Bone marrow (tissue), 2 donors: ENCODE measurements at regions not wholly inside any gene's neighbourhood (a gene's known extent, or its start where the extent isn't known, plus 50 kb on each side); places are given as distances from the start of the nearest gene placed in this dataset.

Experiments
- DNase-seq, 2 donors: peaks; one replicate each; lab custom pipeline; 2025; lab: John Stamatoyannopoulos, UW

DNA sequence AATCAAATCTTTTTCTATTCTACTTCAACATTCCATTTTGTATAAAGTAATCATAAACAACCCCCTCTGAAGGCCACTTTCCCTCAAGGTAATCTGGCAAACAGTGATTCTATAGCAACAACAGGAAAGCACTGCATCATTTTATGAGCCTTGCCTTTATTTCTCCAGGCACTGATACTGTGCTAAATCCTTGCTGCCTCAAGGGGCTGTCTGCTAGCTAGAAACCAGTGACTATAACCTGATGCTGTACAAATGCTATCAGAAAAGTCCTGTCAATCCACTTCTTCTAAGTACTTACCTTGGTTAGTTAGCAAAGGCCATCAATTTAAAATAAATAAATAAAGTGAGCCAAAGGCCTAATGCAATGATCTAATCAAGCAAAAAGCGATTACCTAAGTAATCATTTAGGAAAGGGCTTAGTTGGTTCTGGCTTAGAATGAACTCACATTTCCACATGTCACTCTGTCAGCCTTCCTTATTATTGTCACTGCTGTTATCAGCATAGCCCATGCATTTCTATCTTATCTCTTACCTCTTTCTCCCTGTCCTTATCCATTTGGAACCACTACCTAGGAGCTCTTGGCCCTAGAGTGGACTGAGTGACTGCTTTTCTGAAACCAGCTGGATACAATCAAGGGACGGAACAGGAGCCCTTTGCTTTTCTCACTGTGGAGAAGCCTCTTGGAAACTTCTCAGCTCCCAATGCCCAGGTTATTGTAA, 246.1 kb upstream of the MEF2C start:
- DNase-seq, result no peak

DNA sequence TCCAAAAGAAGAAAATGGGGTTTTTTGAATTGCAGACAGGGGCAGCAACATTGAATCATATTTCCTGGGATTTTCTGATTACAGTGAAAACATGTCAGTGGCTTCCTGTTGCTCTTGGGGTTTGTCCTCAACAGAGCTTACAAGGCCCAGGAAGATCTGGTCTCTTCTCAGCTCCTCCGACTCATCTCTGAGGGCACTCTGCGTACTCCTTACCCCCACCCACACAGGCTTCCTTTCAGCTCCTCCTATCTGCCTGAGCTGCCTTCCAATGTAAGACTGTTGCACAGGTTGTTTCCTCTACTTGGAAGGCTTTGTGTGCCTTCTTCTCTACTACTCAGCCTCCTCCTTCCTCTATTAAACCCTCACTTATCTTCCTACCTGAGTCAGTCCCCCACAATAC, 245.1 kb upstream of the MEF2C start:
- DNase-seq, result peak in 1 of 2 donors; percentile 91

DNA sequence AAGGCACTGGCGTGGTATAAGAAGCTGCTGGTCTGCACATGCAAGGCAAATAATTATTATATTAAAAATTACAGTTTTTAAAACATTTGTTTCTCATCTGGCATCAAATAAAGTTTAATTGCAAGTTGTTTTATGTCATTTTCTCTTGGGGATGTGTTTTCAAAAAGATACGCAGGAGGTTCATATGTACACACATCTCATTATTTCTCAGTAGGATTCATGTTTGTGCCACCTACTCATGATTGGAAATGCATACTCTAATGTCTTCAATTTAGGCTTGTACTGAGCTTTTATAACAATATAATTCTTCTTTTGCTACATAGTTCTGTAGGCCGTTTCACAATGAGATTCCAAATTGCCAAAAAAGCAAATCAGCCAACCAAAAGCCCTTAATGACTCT, 244.2 kb upstream of the MEF2C start:
- DNase-seq, result no peak

GRCh38 chr5:89125372-89125771, 242.4 kb upstream of the MEF2C start:
- DNase-seq, result no peak

DNA sequence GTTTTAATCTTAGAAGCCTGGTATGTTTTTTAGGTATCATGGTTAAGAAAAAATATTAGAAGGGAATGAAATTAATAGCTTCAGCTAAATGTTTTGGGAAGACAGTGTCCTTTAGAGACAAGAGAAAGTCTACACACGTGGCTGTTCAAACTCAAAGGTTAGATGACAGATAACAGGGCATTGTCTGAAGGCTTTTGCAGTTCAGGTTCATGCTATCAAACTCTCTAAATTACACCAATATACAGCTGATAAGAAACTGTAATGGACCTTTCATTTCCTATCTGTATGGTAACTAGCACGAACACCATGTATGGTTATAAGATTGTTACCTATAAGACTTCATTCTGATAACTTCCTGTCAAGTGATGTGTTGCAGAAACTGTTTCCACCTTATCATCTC, 240.6 kb upstream of the MEF2C start:
- no peak for DNase-seq

DNA sequence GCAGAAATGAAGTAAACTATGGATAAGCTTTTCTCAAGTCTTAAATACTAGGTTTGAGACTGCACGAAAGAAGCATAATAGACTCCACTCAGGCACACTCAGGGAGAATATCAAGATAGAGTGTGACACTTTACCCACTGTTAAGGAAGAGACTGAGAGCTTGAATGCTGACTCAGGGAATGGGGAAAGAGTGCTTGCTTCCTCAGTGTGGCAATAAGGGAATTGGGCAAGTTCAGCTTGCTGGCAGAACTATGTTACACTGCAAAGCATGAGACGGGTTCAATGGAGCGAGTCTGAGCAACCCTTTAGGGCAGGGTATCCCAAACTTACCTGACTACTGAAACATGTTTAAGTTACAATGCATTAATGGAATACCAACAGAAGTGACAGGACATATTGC, 237.7 kb upstream of the MEF2C start:
- peak in 1 of 2 donors; percentile 12 for DNase-seq

DNA sequence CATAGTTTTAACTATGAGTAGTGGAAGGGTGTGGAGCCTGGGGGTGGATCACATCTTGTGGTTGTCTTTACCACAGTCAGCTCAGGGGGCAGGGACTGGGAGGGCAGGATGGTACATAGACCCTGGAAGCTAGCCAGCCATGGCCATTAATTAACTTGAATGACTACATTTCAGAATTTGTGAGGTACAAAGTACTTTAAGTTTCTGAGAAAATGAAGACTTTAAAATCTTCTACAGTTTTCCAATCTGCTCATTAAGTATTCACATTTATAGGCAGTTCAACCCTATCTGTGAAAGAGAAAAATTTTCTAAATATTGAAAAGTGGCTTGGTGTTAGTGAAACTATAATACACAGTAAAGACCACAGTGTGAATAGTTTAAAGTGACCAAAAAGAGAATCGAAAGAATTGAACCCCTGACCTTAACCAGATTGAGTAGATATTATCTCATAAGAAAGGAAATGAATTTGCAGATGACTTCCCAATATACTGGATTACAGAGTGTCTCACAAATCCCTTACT, 234.2 kb upstream of the MEF2C start:
- DNase-seq, result peak in 1 of 2 donors; percentile 49

DNA sequence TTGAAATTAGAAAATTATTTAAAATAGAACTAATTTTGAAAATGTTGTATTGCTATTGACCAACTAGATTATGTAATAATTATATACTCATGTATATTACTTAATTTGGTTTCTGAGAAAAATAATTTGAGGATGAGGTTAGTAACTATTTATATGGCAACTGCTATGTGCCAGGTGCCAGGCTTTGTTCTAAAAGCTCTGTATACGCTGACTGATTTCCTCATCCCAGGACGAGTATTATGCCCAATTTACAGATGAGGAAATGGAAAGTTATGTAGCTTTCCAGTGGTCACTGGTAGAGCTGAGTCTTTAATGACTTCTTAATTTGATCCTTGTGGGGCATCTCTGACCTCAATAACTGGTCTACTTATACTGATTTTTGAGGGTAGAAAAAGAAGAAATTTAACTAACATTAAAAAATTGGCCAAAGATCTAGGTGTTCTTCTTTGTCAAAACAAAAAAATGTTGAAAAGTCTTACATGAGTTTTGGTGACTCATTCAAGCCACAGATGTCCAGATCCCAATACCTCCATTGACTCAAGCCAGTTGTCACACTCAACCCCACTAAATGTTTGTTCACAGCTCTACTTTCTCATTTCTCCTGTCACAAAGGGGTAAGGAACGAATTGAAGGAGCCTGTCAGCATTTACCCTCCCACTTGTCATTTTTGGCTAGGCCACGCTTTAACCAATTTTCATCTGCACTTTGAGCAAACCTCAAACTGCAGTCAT, 228.1 kb upstream of the MEF2C start:
- no peak for DNase-seq

DNA sequence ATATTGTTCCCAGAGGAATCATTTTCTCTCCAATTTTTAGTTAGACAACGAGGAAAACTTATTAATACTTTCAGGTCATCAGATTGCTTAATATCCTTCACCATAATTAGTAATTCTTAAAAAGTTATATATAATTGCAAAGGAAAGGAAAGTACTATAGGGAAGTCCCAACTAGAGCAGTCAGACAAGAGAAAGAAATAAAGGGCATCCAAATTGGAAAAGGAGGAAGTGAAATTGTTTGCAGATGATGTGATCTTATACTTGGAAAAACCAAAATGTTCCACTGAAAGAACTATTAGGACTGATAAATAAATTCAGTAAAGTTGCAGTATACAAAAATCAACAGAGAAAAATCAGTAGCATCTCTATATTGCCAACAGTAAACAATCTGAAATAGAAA, 223.5 kb upstream of the MEF2C start:
- no peak for DNase-seq

- DNase-seq, result no peak
Measured at GRCh38 chr5:89105836-89106235, 222.9 kb upstream of the MEF2C start.

GRCh38 chr5:89105171-89105695, 222.2 kb upstream of the MEF2C start:
- DNase-seq, result no peak

GRCh38 chr5:89098199-89098756, 215.3 kb upstream of the MEF2C start:
- no peak for DNase-seq

GRCh38 chr5:89097103-89097502, 214.1 kb upstream of the MEF2C start:
- no peak for DNase-seq

DNA sequence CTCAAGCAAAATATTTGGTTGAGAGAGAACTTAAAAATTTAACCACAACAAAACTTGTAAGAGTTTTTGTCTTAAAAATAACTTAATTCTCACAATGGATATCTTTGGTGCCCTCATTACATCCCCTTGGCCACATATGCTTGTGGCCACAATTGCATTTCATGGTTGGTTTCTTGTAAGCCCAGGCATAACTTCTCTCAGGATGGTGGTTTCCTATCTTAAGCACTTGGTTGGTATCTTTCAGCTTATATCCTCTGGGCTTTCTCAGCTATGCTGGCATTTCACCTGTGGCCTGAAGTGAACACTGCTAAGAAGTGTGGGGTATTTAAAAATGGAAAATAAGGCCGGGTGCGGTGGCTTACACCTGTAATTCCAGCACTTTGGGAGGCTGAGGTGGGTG, 212.4 kb upstream of the MEF2C start:
- no peak for DNase-seq

GRCh38 chr5:89090037-89090436, 207.1 kb upstream of the MEF2C start:
- no peak for DNase-seq

DNA sequence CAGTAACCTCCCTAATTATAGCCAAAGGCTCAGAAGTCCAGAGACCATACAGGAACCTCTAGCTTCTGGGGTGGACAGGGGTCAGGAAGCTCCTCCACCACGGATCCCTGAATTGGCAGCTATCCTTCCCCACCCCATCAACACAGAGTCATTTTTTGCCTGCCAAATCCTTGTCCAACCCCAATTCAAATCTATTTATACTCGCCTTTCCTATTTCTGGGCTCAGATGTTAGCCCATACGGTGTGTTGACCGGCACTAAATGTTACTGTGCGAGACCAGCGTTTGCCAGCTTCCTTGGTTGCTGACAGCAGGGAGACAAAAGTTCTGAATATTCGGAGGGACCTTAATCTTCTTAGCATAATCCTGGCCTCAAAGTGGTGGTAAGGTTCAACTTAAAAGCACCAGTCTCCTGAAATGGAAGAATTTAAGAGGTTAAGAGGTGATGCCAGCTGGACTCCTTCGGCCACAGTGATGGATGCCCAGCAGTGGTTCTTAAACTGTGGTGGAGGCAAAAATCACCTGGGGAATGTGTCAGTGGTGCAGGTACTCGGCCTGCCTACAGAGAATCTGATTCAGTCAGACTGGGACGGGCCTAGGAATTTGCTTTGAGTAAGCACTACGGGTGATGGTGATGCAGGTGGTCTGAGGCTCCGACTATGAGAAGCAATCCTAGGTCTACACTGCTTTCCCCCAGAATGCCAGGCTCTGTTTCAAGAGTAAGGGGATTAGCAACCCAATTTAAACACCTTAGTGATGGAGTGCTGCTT, 204.8 kb upstream of the MEF2C start:
- no peak for DNase-seq

- DNase-seq, result no peak
Measured at GRCh38 chr5:89087128-89087527, 204.1 kb upstream of the MEF2C start.

- no peak for DNase-seq
Measured at GRCh38 chr5:89086390-89087086, 203.6 kb upstream of the MEF2C start.

DNA sequence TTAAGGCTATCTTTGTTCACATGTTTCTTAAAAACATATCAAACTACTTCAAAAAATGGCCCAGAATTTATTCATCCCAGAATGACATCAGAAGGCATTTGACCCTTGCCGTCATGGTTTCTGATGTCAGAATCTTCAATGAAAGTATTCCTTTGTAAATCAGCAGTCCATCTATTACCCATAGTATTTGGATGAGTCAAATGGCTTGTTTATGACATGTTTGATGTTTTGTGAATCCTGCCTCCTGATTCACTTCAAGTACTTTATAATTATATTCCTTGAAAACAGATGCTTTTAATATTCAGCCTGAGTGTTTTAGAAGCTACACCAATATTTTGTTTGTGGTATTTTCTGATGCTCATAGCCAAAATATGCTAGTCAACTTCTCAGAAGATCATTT, 200.8 kb upstream of the MEF2C start:
- DNase-seq, result no peak

DNA sequence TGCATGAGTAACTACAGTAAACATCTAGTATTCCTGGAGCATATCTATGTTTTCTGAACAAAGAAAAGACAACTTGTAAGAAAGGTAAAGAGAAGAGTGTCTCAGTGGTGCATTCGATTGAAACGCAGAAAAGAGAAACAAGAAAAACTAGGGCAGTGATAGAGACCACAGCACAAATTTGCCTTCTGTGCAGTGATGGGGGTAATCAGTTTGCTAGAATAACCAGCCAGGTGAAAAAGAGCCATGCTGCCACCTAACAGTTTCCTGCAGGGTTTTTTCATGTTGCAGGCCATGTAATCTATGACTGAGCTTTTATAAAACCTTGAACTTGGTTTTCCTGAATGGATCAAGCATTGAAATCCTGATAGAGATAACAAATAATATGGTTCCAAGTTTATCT, 198.4 kb upstream of the MEF2C start:
- DNase-seq, result no peak

GRCh38 chr5:89080467-89081116, 197.6 kb upstream of the MEF2C start:
- DNase-seq, result no peak
